Loucy (cell line): ENCODE measurements at regions not wholly inside any gene's neighbourhood (a gene's known extent, or its start where the extent isn't known, plus 50 kb on each side); places are given as distances from the start of the nearest gene placed in this dataset.

ENCODE experiments used
- EZH2phosphoT487 ChIP-seq: fragments of 200-600 bp; IDR thresholded peaks from 2 replicates; pipeline ENCODE4 v1.6.1; 2018; ENCODE audit warnings: antibody characterized with exemption, mild to moderate bottlenecking, moderate library complexity, borderline replicate concordance
- TF ChIP-seq, protein P1 (sequence below): fragments of 200-600 bp; sonication (generic); conservative IDR thresholded peaks from 2 replicates; pipeline ENCODE4 v1.5.1; 2014; ENCODE audit warnings: mild to moderate bottlenecking, antibody characterized with exemption, low read length

DNA sequence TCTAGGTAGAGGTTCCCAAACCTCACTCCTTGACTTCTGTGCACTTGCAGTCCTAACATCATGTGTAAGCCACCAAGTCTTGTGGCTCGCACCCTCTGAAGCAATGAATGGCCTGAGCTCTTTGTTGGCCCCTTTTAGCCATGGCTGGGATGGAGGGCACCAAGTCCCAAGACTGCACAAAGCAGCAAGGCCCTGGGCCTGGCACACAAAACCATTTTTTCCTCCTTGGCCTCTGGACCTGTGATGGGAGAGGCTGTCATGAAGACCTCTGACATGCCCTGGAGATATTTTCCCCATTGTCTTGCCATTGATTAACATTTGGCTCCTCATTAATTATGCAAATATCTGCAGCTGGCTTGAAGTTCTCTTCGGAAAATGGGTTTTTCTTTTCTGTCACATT, 60.3 kb upstream of the MALRD1 start:
- TF ChIP-seq, protein P1, sequence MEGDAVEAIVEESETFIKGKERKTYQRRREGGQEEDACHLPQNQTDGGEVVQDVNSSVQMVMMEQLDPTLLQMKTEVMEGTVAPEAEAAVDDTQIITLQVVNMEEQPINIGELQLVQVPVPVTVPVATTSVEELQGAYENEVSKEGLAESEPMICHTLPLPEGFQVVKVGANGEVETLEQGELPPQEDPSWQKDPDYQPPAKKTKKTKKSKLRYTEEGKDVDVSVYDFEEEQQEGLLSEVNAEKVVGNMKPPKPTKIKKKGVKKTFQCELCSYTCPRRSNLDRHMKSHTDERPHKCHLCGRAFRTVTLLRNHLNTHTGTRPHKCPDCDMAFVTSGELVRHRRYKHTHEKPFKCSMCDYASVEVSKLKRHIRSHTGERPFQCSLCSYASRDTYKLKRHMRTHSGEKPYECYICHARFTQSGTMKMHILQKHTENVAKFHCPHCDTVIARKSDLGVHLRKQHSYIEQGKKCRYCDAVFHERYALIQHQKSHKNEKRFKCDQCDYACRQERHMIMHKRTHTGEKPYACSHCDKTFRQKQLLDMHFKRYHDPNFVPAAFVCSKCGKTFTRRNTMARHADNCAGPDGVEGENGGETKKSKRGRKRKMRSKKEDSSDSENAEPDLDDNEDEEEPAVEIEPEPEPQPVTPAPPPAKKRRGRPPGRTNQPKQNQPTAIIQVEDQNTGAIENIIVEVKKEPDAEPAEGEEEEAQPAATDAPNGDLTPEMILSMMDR, result no peak
- TF ChIP-seq EZH2phosphoT487, result no peak
